Fibroblast of lung (primary cell): ENCODE measurements at regions not wholly inside any gene's neighbourhood (a gene's known extent, or its start where the extent isn't known, plus 50 kb on each side); places are given as distances from the start of the nearest gene placed in this dataset.

Experiments
- DNase-seq, 2 donors: peaks; one replicate each; pipeline versions ENCODE4 v3.0.0 to v3.0.0-alpha.2; 2010; ENCODE audit warnings: low read depth in 2 of 2
- H2AFZ ChIP-seq: 2 replicates; pipeline ENCODE4 v1.5.1; 2012; ENCODE audit warnings: low read length, control low read depth, inconsistent platforms
- H3K27ac ChIP-seq: 2 replicates; pipeline ENCODE4 v1.5.1; 2011; ENCODE audit warnings: low read length, control low read depth; ENCODE audit not compliant: insufficient read depth
- H3K27me3 ChIP-seq: 2 replicates; pipeline ENCODE4 v1.5.1; 2011; ENCODE audit warnings: mild to moderate bottlenecking, low read length; ENCODE audit not compliant: control insufficient read depth, insufficient read depth
- H3K36me3 ChIP-seq: 2 replicates; pipeline ENCODE4 v1.5.1; 2011; ENCODE audit warnings: low read length; ENCODE audit not compliant: control insufficient read depth, insufficient read depth
- H3K4me1 ChIP-seq: 2 replicates; pipeline ENCODE4 v1.5.1; 2011; ENCODE audit warnings: low read length; ENCODE audit not compliant: control insufficient read depth, insufficient read depth; ENCODE audit errors: extremely low read depth
- H3K4me2 ChIP-seq: 2 replicates; pipeline ENCODE4 v1.5.1; 2011; ENCODE audit warnings: low read length, control low read depth; ENCODE audit not compliant: insufficient read depth; ENCODE audit errors: extremely low read depth
- H3K4me3 ChIP-seq, 4 experiments: fragments of 200-600 bp in 1 of 4; sonication (generic) in 1 of 4; replicated peaks in 1 of 4; 2 replicates each; pipeline ENCODE4 v1.5.1; 2011 to 2016; ENCODE audit warnings: low read length in 4 of 4, low read depth in 3 of 4, mild to moderate bottlenecking in 3 of 4, control low read depth in 2 of 4, inconsistent platforms in 1 of 4, mixed read lengths in 1 of 4; ENCODE audit not compliant: insufficient read depth in 1 of 4; ENCODE audit errors: control extremely low read depth in 1 of 4
- H3K79me2 ChIP-seq: 2 replicates; pipeline ENCODE4 v1.5.1; 2012; ENCODE audit warnings: mild to moderate bottlenecking, low read length, inconsistent platforms; ENCODE audit not compliant: control insufficient read depth, insufficient read depth
- H3K9ac ChIP-seq: 2 replicates; pipeline ENCODE4 v1.5.1; 2011; ENCODE audit warnings: mild to moderate bottlenecking, low read length, control low read depth; ENCODE audit not compliant: insufficient read depth
- H3K9me3 ChIP-seq: 2 replicates; pipeline ENCODE4 v1.5.1; 2012; ENCODE audit warnings: low read depth, low read length; ENCODE audit not compliant: control insufficient read depth, insufficient read depth
- H4K20me1 ChIP-seq: 2 replicates; pipeline ENCODE4 v1.5.1; 2011; ENCODE audit warnings: low read length; ENCODE audit not compliant: control insufficient read depth, insufficient read depth; ENCODE audit errors: extremely low read depth
- CTCF ChIP-seq, 2 donors: IDR thresholded peaks in 1 of 2; conservative IDR thresholded peaks in 1 of 2; 1 replicate in 1 of 2; 2 replicates in 1 of 2; pipeline ENCODE4 v1.5.1; 2011 to 2012; ENCODE audit warnings: low read length in 2 of 2, control low read depth in 1 of 2, inconsistent platforms in 1 of 2, low read depth in 1 of 2, mild to moderate bottlenecking in 1 of 2
- EZH2 ChIP-seq: IDR thresholded peaks from 2 replicates; pipeline ENCODE4 v1.5.1; 2012; ENCODE audit warnings: low read length, control low read depth, mild to moderate bottlenecking; ENCODE audit errors: missing control alignments

- Histone ChIP-seq H3K4me1 (no peaks in the 10 kb centered on the region), H3K79me2 (no peaks in the 10 kb centered on the region), H3K36me3 (no peaks in the 10 kb centered on the region), H3K27me3 (no peaks in the 10 kb centered on the region), H3K27ac (no peak overlapping the region), H2AFZ (no peak overlapping the region), H3K4me3 (no peak overlapping the region), H3K9ac (no peak overlapping the region), H3K4me2 (no peak overlapping the region), H4K20me1 (no peaks in the 10 kb centered on the region), H3K9me3 (no peaks in the 10 kb centered on the region)
- no peak for DNase-seq
- TF ChIP-seq CTCF (conservative IDR thresholded peaks at IDR 0.05 in 1 of 2, IDR thresholded peaks at IDR 0.05 in 1 of 2; ENCODE audit: low read depth in 1 of 2, low read length in 2 of 2) (peak in 1 of 2 donors; percentile 9), EZH2 (no peak)
Observed at GRCh38 chr13:97631158-97631557, 197.2 kb downstream of the RAP2A start.

GRCh38 chr13:97639236-97639635, 205.3 kb downstream of the RAP2A start:
- Histone ChIP-seq H3K4me1 (no peaks in the 10 kb centered on the region), H3K27ac (no peak overlapping the region), H2AFZ (no peak overlapping the region), H3K27me3 (no peaks in the 10 kb centered on the region), H3K79me2 (no peaks in the 10 kb centered on the region), H3K9me3 (no peaks in the 10 kb centered on the region), H3K9ac (no peak overlapping the region), H3K4me3 (no peak overlapping the region), H3K36me3 (no peaks in the 10 kb centered on the region), H4K20me1 (no peaks in the 10 kb centered on the region), H3K4me2 (no peak overlapping the region)
- TF ChIP-seq CTCF (conservative IDR thresholded peaks at IDR 0.05 in 1 of 2, IDR thresholded peaks at IDR 0.05 in 1 of 2; ENCODE audit: low read depth in 1 of 2, low read length in 2 of 2) (no peak), EZH2 (no peak)
- DNase-seq = peak in 1 of 2 donors; percentile 9

- Histone ChIP-seq H2AFZ (no peak overlapping the region), H3K4me3 (no peak overlapping the region)
Observed at GRCh38 chr13:97640268-97640667, 206.3 kb downstream of the RAP2A start.

More at GRCh38 chr13:97640268-97640667, 206.3 kb downstream of the RAP2A start:
- Histone ChIP-seq H3K4me2 (no peak overlapping the region), H3K36me3 (no peaks in the 10 kb centered on the region), H3K27me3 (no peaks in the 10 kb centered on the region), H3K27ac (no peak overlapping the region), H4K20me1 (no peaks in the 10 kb centered on the region), H3K4me1 (no peaks in the 10 kb centered on the region), H3K9me3 (no peaks in the 10 kb centered on the region), H3K9ac (no peak overlapping the region), H3K79me2 (no peaks in the 10 kb centered on the region)
- DNase-seq = no peak
- TF ChIP-seq EZH2 = no peak
- TF ChIP-seq CTCF (conservative IDR thresholded peaks at IDR 0.05 in 1 of 2, IDR thresholded peaks at IDR 0.05 in 1 of 2; ENCODE audit: low read depth in 1 of 2, low read length in 2 of 2) = no peak
